ENCODE measurements at regions not wholly inside any gene's neighbourhood (a gene's known extent, or its start where the extent isn't known, plus 50 kb on each side); places are given as distances from the start of the nearest gene placed in this dataset.

DNA sequence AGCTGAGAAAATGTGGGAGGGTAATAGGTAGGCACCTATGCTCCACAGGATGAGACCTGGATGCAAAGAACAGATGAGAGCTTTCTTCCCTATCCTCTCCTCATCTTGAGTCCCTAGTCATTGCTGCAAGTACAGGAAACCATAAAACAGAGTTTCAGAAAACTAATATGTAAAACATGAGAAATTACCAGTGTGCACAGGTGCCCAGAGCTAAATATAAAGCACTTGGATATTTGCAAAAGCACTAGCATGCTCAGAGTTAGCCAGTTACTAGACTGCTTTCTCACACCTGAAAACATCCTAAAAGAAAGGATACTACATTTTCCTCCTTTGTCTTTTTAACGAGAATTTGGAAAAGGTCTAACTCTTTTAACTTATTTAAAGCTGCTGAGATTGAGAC is 324.3 kb downstream of the DAD1 start:
- DNase-seq (no peak), ATAC-seq (no peak)
- WGBS (ENCODE audit: insufficient coverage, low coverage, low lambda C conversion rate, missing lambda C conversion rate), result 36% methylated on average over 1 of the region's 1 CpG
- H3K4me3 ChIP-seq, result no peak overlapping the region
- no peak overlapping the region for H3K27ac ChIP-seq
- no peaks in the 10 kb centered on the region for H3K4me1 ChIP-seq
- no peak for TF ChIP-seq POLR2A (IDR thresholded peaks at IDR 0.05)
- TF ChIP-seq, protein P1, sequence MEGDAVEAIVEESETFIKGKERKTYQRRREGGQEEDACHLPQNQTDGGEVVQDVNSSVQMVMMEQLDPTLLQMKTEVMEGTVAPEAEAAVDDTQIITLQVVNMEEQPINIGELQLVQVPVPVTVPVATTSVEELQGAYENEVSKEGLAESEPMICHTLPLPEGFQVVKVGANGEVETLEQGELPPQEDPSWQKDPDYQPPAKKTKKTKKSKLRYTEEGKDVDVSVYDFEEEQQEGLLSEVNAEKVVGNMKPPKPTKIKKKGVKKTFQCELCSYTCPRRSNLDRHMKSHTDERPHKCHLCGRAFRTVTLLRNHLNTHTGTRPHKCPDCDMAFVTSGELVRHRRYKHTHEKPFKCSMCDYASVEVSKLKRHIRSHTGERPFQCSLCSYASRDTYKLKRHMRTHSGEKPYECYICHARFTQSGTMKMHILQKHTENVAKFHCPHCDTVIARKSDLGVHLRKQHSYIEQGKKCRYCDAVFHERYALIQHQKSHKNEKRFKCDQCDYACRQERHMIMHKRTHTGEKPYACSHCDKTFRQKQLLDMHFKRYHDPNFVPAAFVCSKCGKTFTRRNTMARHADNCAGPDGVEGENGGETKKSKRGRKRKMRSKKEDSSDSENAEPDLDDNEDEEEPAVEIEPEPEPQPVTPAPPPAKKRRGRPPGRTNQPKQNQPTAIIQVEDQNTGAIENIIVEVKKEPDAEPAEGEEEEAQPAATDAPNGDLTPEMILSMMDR (IDR thresholded peaks at IDR 0.05), result no peak
- H3K9me3 ChIP-seq, result no peaks in the 10 kb centered on the region
- H3K27me3 ChIP-seq, result no peaks in the 10 kb centered on the region
- intact Hi-C loops (cut with DNase I), result no loop called here
- no peaks in the 10 kb centered on the region for H3K36me3 ChIP-seq

DNA sequence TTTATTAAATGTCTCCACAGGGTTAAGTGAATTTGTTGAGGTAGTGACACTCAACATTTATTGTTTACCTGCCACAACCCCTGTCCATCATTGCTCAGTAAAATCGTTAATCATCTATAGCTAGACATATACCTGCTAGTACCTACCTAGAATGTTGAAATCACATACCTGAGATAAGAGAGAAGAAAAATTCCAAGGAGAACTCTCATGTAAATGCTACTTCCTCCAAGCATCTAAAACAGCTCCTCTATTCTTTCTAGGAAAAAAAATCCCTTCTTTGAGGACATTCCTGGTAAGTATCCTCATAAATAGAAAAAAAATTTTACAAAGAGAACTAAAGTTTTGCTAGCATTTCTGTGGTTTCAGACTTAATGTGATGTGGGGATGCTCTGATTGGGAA is 325.1 kb downstream of the DAD1 start:
- ATAC-seq (no peak), DNase-seq (no peak)
- Histone ChIP-seq H3K4me1 (no peaks in the 10 kb centered on the region), H3K9me3 (no peaks in the 10 kb centered on the region), H3K27me3 (no peaks in the 10 kb centered on the region), H3K36me3 (no peaks in the 10 kb centered on the region), H3K4me3 (no peak overlapping the region), H3K27ac (no peak overlapping the region)
- 23% methylated on average over 1 of the region's 1 CpG for WGBS (ENCODE audit: insufficient coverage, low coverage, low lambda C conversion rate, missing lambda C conversion rate)
- intact Hi-C loops (cut with DNase I), result no loop called here
- TF ChIP-seq POLR2A (IDR thresholded peaks at IDR 0.05), result no peak
- TF ChIP-seq, protein P1 (IDR thresholded peaks at IDR 0.05), result no peak

DNA sequence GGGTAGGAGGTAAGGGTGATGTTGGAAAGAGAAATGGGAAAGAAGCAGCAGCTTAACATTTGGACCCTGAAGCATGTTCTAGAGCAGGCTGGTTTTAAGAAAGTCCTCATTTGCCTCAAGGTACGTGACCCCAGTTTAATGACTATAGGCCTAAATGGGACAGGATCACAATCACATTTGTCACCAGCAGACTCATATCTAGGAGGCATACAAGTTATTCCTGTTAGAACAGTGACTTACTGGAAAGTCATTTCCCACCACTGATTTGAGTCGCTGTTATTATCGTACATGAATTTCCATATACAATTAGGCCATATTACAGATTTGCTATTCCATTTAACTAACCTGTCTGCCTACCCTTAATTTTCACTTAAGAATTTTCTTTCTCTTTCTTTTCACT is 326.1 kb downstream of the DAD1 start:
- H3K4me1 ChIP-seq, result no peaks in the 10 kb centered on the region
- no peaks in the 10 kb centered on the region for H3K36me3 ChIP-seq
- H3K27ac ChIP-seq, result no peak overlapping the region
- no peak for DNase-seq
- H3K27me3 ChIP-seq, result no peaks in the 10 kb centered on the region
- ATAC-seq, result no peak
- TF ChIP-seq POLR2A (IDR thresholded peaks at IDR 0.05), result no peak
- TF ChIP-seq, protein P1 (IDR thresholded peaks at IDR 0.05), result no peak
- WGBS (ENCODE audit: insufficient coverage, low coverage, low lambda C conversion rate, missing lambda C conversion rate), result 62% methylated on average over 3 of the region's 3 CpGs
- H3K4me3 ChIP-seq, result no peak overlapping the region
- H3K9me3 ChIP-seq, result no peaks in the 10 kb centered on the region
- intact Hi-C loops (cut with DNase I), result no loop called here

DNA sequence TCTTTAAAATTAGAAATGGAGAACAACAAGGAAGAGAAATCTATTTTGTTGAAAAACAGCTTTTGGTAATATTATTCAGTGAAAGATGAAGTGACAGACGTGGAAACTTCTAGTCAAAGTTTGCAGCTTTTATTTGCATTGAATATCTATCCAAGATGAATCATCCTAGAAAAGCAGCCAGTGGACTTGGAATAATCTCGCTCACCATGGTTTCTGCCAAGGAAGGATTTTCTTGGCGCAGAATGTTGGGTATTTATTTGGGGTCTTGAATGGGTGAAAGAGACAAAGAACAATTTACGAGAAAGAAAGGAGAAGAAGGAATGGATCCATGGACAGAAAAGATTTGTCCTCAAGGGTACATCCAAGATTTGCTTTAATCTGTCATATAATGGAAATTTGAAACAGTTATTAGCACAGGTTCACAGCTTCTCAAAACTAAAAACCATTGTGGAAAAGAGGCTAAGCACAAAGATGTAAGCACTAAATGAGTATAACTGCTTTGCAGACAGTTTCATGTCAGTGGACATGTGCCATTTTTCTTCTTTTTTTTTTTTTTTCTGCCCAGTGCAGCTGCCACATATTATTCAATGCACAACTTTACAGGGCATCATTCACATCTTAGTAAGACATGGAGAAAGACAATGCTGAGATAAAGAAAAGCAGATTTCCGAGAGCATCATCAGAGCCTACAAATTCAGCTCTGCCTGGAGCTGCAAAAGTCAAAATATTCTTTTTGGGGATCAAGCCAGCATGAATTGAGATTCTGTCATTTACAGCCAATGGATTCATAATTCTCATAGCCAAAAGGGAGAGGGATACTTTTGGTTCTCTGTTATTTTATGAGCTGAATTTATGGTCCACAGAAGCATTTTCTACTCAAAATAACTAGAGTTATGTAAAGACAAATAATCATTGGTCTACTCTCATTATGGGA is 333.7 kb downstream of the DAD1 start:
- no peak overlapping the region for H3K4me3 ChIP-seq
- no peaks in the 10 kb centered on the region for H3K9me3 ChIP-seq
- ATAC-seq, result no peak
- no peaks in the 10 kb centered on the region for H3K36me3 ChIP-seq
- intact Hi-C loops (cut with DNase I), result no loop called here
- TF ChIP-seq, protein P1 (IDR thresholded peaks at IDR 0.05), result no peak
- no peak for TF ChIP-seq POLR2A (IDR thresholded peaks at IDR 0.05)
- no peak for DNase-seq
- 54% methylated on average over 5 of the region's 5 CpGs for WGBS (ENCODE audit: insufficient coverage, low coverage, low lambda C conversion rate, missing lambda C conversion rate)
- no peaks in the 10 kb centered on the region for H3K27me3 ChIP-seq
- H3K27ac ChIP-seq, result no peak overlapping the region
- H3K4me1 ChIP-seq, result no peaks in the 10 kb centered on the region
